Panc1 (cell line): ENCODE measurements at regions not wholly inside any gene's neighbourhood (a gene's known extent, or its start where the extent isn't known, plus 50 kb on each side); places are given as distances from the start of the nearest gene placed in this dataset.

Source experiments
- ATAC-seq: fragments of 200-7000 bp; cut with Tn5 transposase; 2 replicates; pipeline ENCODE4 v1.9.1; 2020; ENCODE audit warnings: mild to moderate bottlenecking, moderate library complexity
- BruUV-seq: library from RNA; stranded (reverse); fragments of 400-500 nt; replicated peaks from 2 replicates; lab custom pipeline; 2021; lab: Mats Ljungman, UMichigan
- CTCF ChIA-PET: fragments of 300-600 bp; sonication (Branson Sonifier 250); formaldehyde crosslinking; loops from one replicate; lab custom pipeline; 2022; ENCODE audit warnings: antibody characterized with exemption; lab: Charles Lee
- POLR2A ChIA-PET: fragments of 300-600 bp; sonication (Branson Sonifier 250); formaldehyde crosslinking; loops from one replicate; lab custom pipeline; 2022; ENCODE audit warnings: antibody characterized with exemption; lab: Charles Lee
- DNase-seq: peaks from one replicate; pipeline ENCODE4 v3.0.0-alpha.2; 2010; ENCODE audit warnings: low read depth, low spot score
- H3K27ac ChIP-seq: 2 replicates; pipeline ENCODE4 v1.5.1; 2011; ENCODE audit warnings: mild to moderate bottlenecking, low read length, inconsistent platforms
- H3K27me3 ChIP-seq: fragments of 200-500 bp; sonication (Bioruptor generic); 2 replicates; pipeline ENCODE4 v1.6.0; 2014; ENCODE audit warnings: low read length, inconsistent platforms; ENCODE audit not compliant: control insufficient read depth, insufficient read depth
- H3K36me3 ChIP-seq: fragments of 200-500 bp; sonication (Bioruptor generic); 2 replicates; pipeline ENCODE4 v1.5.1; 2014; ENCODE audit warnings: inconsistent platforms, mild to moderate bottlenecking, low read length, moderate library complexity; ENCODE audit not compliant: control insufficient read depth, insufficient read depth
- H3K4me1 ChIP-seq: 2 replicates; pipeline ENCODE4 v1.5.1; 2011; ENCODE audit warnings: inconsistent platforms, mild to moderate bottlenecking, low read length, moderate library complexity; ENCODE audit not compliant: control insufficient read depth, insufficient read depth
- H3K4me3 ChIP-seq, 2 experiments: 2 replicates each; pipeline ENCODE4 v1.5.1; 2011 to 2012; ENCODE audit warnings: low read depth in 2 of 2, low read length in 2 of 2, mild to moderate bottlenecking in 2 of 2, inconsistent platforms in 1 of 2, moderate library complexity in 1 of 2
- H3K9me3 ChIP-seq: fragments of 200-500 bp; sonication (Bioruptor generic); 2 replicates; pipeline ENCODE4 v1.5.1; 2014; ENCODE audit warnings: low read depth, mild to moderate bottlenecking, inconsistent platforms, low read length, moderate library complexity; ENCODE audit not compliant: control insufficient read depth, insufficient read depth
- POLR2AphosphoS5 ChIP-seq: IDR thresholded peaks from 2 replicates; pipeline ENCODE4 v1.6.1; 2012; ENCODE audit warnings: mild to moderate bottlenecking, low read depth, low read length, moderate library complexity
- SIN3A ChIP-seq: IDR thresholded peaks from 2 replicates; pipeline ENCODE4 v1.6.1; 2012; ENCODE audit warnings: low read depth, mild to moderate bottlenecking, low read length, moderate library complexity, borderline replicate concordance; ENCODE audit not compliant: insufficient read depth
- TCF7L2 ChIP-seq: IDR thresholded peaks from 2 replicates; pipeline ENCODE4 v1.6.1; 2011; ENCODE audit warnings: mild to moderate bottlenecking, low read depth, low read length, inconsistent platforms
- in situ Hi-C: cut with HindIII; loops from 2 replicates; pipeline ENCODE4 v1.10.0; 2016; ENCODE audit warnings: low sequenced_read_pairs, low pct_unique_long_range_greater_than_20kb
- intact Hi-C: fragments of 100-400 bp; cut with micrococcal nuclease; formaldehyde crosslinking; loops from one replicate; pipeline ENCODE4 v1.10.0; 2022; ENCODE audit not compliant: unreplicated experiment
- TF ChIP-seq, protein P1 (sequence below), 2 experiments: IDR thresholded peaks; 2 replicates each; pipeline ENCODE4 v1.6.1; 2011 to 2012; ENCODE audit warnings: low read depth in 2 of 2, control low read depth in 1 of 2, low read length in 1 of 2, mild to moderate bottlenecking in 1 of 2, moderate library complexity in 1 of 2; ENCODE audit not compliant: insufficient read depth in 1 of 2
- TF ChIP-seq, protein P2 (sequence below): fragments of 450-650 bp; IDR thresholded peaks from 2 replicates; pipeline ENCODE4 v1.5.1; 2017; ENCODE audit warnings: mild to moderate bottlenecking

DNA sequence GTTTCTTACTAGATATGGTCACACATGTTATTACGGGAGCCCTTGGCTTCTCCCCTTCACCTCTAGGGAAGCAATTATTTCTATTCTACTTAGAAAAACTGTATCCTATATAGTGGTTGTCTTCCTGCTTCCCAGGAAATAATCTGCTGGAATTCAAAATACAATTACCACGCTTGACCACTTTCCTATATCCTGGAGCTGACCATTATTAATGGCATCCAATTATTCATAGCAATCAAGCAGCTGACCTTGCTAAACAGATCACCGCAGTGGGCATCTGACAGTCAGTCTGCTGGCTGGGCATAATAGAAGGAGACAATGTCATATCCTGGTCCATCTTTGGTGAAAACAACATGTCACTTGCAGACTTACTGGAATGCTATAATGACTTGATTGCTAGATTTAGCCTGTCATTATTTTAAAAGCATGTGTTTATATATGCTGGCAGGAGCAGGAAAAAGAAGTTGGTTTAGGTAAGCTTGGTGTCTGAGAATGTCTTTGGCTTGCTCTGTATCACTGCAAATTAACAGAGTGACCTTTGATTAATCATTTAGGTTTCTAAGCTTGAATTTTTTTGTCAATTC, 325.6 kb upstream of the FAM98A start:
- H3K27me3 ChIP-seq, result no peaks in the 10 kb centered on the region
- in situ Hi-C loops, result no loop called here

DNA sequence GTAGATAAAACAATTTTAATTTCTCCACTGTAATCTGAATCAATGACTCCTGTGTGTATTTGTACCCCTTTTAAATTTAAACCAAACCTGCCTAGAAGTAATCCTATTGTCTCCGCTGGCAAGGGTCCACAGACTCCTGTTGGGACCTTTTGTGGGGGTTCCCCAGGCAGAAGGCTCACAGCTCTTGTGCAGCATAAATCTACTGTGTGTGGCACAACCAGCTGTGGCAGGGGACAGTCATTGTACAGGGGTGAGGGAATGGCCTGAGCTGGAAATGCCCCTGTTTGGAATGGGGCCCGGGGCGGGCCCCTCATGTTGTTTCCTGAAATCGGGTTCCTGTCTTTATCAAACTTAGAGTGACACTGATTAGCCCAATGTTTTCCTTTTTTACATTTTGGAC, 318.2 kb upstream of the FAM98A start:
- Histone ChIP-seq H3K4me1 (no peaks in the 10 kb centered on the region), H3K4me3 (no peak overlapping the region), H3K27ac (no peak overlapping the region), H3K36me3 (no peaks in the 10 kb centered on the region), H3K9me3 (peaks cover 7% of the 10 kb centered on the region; the same call in 1 of the 2 replicates), H3K27me3 (no peaks in the 10 kb centered on the region)
- in situ Hi-C loops (no loop called here), intact Hi-C loops (no loop called here)
- DNase-seq (no peak), ATAC-seq (no peak)
- POLR2A ChIA-PET, result no interaction called here
- CTCF ChIA-PET, result no interaction called here
- TF ChIP-seq TCF7L2 (no peak), SIN3A (no peak), POLR2AphosphoS5 (no peak)
- TF ChIP-seq, protein P1, sequence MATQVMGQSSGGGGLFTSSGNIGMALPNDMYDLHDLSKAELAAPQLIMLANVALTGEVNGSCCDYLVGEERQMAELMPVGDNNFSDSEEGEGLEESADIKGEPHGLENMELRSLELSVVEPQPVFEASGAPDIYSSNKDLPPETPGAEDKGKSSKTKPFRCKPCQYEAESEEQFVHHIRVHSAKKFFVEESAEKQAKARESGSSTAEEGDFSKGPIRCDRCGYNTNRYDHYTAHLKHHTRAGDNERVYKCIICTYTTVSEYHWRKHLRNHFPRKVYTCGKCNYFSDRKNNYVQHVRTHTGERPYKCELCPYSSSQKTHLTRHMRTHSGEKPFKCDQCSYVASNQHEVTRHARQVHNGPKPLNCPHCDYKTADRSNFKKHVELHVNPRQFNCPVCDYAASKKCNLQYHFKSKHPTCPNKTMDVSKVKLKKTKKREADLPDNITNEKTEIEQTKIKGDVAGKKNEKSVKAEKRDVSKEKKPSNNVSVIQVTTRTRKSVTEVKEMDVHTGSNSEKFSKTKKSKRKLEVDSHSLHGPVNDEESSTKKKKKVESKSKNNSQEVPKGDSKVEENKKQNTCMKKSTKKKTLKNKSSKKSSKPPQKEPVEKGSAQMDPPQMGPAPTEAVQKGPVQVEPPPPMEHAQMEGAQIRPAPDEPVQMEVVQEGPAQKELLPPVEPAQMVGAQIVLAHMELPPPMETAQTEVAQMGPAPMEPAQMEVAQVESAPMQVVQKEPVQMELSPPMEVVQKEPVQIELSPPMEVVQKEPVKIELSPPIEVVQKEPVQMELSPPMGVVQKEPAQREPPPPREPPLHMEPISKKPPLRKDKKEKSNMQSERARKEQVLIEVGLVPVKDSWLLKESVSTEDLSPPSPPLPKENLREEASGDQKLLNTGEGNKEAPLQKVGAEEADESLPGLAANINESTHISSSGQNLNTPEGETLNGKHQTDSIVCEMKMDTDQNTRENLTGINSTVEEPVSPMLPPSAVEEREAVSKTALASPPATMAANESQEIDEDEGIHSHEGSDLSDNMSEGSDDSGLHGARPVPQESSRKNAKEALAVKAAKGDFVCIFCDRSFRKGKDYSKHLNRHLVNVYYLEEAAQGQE (IDR thresholded peaks at IDR 0.05; ENCODE audit: insufficient read depth in 1 of 2, low read depth in 2 of 2, low read length in 1 of 2), result no peak
- TF ChIP-seq, protein P2, sequence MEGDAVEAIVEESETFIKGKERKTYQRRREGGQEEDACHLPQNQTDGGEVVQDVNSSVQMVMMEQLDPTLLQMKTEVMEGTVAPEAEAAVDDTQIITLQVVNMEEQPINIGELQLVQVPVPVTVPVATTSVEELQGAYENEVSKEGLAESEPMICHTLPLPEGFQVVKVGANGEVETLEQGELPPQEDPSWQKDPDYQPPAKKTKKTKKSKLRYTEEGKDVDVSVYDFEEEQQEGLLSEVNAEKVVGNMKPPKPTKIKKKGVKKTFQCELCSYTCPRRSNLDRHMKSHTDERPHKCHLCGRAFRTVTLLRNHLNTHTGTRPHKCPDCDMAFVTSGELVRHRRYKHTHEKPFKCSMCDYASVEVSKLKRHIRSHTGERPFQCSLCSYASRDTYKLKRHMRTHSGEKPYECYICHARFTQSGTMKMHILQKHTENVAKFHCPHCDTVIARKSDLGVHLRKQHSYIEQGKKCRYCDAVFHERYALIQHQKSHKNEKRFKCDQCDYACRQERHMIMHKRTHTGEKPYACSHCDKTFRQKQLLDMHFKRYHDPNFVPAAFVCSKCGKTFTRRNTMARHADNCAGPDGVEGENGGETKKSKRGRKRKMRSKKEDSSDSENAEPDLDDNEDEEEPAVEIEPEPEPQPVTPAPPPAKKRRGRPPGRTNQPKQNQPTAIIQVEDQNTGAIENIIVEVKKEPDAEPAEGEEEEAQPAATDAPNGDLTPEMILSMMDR, result no peak
- no TSS peak for BruUV-seq

More for the DNA sequence above, 325.6 kb upstream of the FAM98A start:
- ATAC-seq (no peak), DNase-seq (no peak)
- no TSS peak for BruUV-seq
- intact Hi-C loops, result no loop called here
- POLR2A ChIA-PET, result no interaction called here
- Histone ChIP-seq H3K27ac (no peak overlapping the region), H3K4me3 (no peak overlapping the region), H3K36me3 (no peaks in the 10 kb centered on the region), H3K9me3 (no peaks in the 10 kb centered on the region), H3K4me1 (no peaks in the 10 kb centered on the region)
- CTCF ChIA-PET, result no interaction called here
- TF ChIP-seq, protein P1 (IDR thresholded peaks at IDR 0.05; ENCODE audit: insufficient read depth in 1 of 2, low read depth in 2 of 2, low read length in 1 of 2), result no peak
- TF ChIP-seq, protein P2, result no peak
- TF ChIP-seq POLR2AphosphoS5 (no peak), TCF7L2 (no peak), SIN3A (no peak)
